ENCODE measurements at regions not wholly inside any gene's neighbourhood (a gene's known extent, or its start where the extent isn't known, plus 50 kb on each side); places are given as distances from the start of the nearest gene placed in this dataset.

DNA sequence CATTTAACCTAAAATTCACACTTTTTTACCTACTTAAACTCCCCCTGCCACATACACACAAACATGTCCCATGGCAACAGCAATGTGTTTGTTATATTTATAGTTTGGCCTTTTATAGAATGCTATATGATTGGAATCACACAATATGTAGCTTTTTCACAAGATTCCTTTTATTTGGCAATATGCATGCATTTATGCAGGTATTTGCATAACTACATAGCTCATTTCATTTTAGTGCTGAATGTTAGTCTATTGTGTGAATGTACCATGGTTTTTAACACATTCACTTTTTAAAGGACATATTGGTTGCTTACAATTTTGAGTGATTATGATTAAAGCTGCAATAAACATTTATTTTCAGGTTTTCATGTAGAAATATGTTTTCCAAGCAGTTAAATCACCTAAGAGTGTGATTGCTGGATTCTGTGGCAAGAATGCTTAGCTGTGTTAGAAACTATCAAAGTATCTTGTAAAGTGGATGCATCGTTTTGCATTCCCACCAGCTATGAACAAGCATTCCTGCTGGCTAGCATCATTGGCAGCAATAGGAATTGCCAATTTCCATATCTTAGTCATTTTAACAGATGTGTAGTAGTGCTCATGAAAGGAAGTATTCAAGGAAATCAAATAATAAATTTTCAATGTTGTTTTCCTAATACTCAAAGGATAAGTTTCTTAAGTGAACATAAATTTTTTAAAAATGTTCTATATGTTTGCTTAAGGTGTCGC is 557.0 kb downstream of the SLITRK1 start:
- DNase-seq: no peak

- peak in 1 of 2 experiments; percentile 24 for DNase-seq
Observed at GRCh38 chr13:83311886-83312577, 570.2 kb downstream of the SLITRK1 start.

GRCh38 chr13:83298617-83299016 is 583.7 kb downstream of the SLITRK1 start:
- DNase-seq: no peak

GRCh38 chr13:83297586-83298290 is 584.5 kb downstream of the SLITRK1 start:
- no peak for DNase-seq

- DNase-seq: no peak
Observed at GRCh38 chr13:83295686-83296085, 586.6 kb downstream of the SLITRK1 start.

DNA sequence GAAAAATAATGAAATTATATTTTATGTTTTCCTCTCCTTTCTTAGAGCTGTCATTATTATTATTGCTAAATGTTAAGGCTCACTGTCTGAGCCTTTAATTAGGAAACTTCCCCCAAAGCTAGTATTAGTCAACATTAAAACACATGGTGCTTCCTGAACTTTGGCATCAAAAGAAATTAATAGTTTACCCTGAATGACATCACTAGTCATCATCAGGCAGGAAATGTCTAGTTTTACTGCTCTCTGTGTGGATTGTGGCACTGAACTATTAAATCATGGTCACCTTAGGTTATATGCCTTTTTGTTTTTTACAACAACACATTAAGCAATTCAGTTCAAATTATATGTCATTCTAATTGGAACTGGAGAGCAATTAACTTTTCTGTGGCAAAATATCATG is 595.5 kb downstream of the SLITRK1 start:
- no peak for DNase-seq

DNA sequence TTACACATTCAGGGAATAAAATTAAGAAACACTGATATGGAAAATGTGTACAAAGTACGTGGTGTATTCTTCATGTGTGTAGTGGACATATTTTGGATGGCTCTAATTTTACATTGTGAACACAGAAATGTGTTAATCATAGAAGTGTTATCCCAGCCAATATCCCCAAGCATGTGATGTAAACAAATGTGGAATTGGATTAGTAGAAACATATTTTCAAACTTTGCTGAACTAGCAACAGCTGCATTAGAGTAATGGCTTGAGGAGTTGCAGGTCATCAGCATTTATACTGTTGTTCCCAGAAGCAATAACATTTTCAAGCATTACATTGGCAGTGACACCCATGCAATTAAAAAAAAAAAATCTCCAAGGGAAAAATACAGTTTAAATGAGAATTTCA is 600.6 kb downstream of the SLITRK1 start:
- DNase-seq: no peak

DNA sequence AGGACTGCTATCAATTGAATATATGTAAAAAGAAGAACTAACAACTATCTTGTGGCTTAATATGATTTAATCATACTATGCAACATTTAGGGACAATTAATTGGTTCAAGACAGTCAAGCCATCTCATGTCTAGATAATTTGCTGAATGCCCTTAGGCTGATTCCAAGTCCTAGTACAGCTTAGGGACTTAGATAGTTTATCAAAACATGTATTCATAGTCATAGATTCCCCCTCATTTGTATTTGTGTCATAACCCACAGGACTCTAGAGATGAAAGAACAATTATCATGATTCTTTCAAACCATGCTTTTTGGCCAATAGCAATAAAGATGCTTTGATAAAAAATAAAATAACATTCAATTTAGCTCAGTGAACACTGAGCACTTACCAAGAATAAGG is 607.6 kb downstream of the SLITRK1 start:
- no peak for DNase-seq

GRCh38 chr13:83272652-83273240 is 609.5 kb downstream of the SLITRK1 start:
- no peak for DNase-seq

DNA sequence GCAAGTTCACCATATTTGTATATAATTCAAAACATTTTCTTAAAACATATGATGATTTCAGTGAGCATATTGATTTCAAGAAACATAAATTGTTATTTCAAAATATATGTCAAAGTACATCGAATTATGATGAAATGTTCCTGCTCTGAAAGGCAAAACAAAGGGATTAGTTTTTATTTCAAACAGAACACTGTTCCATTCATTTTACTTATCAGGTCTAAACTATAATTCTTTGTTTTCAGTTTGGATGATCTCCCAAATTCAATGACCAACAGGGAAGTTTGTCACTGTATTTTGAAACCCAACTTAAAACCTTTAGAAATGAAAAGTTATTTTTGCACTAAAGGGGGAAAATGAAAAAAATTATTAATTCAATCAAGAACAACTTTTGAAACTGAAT is 610.2 kb downstream of the SLITRK1 start:
- DNase-seq: no peak

- DNase-seq: no peak
Observed at GRCh38 chr13:83265279-83265678, 617.0 kb downstream of the SLITRK1 start.

GRCh38 chr13:83248751-83249150 is 633.5 kb downstream of the SLITRK1 start:
- no peak for DNase-seq

- DNase-seq: no peak
Observed at GRCh38 chr13:83232626-83233025, 649.6 kb downstream of the SLITRK1 start.

DNA sequence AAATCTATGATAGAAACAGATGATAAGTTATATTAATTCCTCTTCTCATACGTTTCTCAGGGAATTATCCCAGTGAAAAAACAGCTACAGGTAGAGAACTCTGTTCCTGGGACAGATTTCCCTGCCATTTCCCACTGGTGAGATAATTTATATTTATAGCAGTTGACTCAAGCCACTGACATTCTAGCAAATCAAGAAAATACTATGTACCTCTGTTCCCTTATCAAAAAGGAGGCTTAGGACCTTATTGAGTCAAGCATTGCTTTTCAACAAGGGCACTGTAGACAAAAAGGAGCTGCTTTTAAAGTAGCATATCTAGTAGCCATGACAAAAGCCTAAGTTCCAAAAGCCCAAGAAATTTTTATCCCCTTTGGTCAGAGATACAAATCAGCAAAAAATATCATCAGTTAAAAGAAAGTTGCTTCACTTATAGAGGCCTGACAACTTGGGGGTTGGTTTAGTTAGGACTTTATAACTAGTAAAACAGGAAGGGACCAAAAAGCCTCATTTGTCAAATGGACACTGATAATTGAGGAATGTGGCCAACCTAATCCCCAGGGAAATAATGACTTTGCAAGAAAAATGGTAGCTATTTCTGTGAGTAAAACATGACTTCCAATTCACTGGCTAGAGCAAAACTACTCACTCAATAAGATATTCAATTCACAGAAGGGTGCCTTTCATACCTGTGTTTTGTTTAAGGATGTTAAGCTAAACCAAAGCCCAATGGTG is 652.5 kb downstream of the SLITRK1 start:
- no peak for DNase-seq

- DNase-seq: no peak
Observed at GRCh38 chr13:83223546-83223945, 658.7 kb downstream of the SLITRK1 start.

- no peak for DNase-seq
Observed at GRCh38 chr13:83221813-83222241, 660.4 kb downstream of the SLITRK1 start.

- peak in 1 of 2 experiments; percentile 1 for DNase-seq
Observed at GRCh38 chr13:83221256-83221655, 661.0 kb downstream of the SLITRK1 start.

DNA sequence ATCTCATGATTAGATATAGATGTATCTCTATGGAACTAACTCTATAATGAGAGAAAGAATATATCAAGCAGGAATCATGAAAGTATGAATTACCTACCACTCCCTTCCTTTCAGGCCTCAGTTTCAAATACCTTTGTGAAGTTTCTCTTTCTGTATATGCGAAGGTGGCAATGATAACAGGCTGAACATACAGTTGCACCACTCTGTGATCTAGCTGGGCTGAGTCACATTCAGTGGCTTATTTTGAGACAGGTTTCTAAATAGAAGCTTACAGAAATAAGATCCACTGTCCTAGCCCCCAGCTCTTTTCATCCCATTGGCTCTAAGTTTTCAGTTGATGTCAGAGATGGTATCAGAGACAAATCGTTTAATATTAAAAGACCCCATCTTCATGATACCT is 662.0 kb downstream of the SLITRK1 start:
- DNase-seq: no peak

DNA sequence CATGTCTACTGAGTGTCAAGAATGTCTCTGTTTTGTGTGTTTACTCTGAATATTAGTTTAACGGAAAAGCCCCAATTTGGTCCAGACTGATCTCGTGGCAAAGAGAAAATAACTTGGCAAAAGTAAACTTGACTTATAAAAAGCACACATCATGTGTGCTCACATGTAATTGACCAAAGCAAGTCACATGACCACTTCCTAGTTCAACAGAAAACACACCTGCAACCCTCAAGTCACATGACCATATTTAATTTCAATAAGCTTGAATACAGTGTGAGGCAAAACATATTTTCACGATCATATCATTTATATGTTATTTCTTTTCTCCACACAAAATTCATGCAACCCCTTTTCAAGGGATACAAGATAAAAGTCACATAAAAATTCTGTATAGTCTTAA is 662.4 kb downstream of the SLITRK1 start:
- DNase-seq: no peak

DNA sequence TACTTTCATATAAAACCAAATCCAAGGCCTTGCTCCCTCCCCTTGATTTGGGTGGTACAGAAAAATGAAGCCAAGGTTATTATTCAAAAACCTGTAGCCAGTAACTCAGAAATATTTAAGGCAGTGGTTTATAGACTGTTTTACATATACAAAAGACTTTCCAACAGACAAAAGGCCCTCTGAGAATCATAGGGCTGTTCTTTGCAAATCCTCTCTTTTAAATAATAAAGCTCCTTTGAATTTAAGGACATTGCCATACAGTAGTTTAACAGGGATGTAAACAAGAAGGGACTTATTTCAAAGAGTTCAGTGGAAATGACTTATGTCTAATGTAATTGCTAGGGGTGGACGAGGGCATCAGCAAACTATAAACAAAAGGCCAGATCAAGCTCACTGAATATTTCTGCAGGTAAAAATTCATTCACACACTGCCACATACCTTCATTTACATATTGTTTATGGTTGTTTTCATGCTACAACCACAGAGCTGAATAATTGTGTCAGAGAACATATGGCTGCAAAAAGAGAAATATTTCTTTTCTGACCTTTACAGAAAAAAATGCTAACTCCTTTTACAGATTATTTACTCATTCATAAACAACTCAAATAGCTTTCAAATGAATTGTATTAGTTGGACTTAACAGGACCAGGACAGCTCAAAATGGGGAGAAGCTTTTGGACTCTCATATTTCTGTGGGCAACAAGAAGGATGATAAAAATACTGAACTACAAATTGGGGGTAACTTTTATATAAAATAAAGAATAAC is 665.6 kb downstream of the SLITRK1 start:
- no peak for DNase-seq

DNA sequence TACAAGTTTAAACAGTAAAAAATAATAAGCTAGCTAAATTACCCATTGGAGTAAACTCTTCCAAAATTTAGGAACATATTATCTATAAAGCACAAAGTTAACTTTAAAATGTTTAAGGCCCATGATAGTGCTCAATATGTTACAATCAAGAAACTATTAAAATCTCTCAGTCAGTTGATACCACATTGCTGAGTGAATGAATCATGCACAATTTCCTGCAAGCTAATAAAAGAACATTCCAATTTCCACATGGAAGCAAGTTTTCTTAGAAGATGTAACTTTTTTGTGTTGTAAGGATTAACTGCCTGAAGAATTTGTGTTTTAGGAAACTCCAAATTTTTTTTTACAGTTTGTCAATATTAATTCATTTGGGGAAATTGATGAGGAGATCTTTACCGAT is 666.6 kb downstream of the SLITRK1 start:
- no peak for DNase-seq

- DNase-seq: no peak
Observed at GRCh38 chr13:83214452-83214851, 667.8 kb downstream of the SLITRK1 start.

All from NCI-H524 (cell line).